GM19397 (cell line): ENCODE measurements at regions not wholly inside any gene's neighbourhood (a gene's known extent, or its start where the extent isn't known, plus 50 kb on each side); places are given as distances from the start of the nearest gene placed in this dataset.

ENCODE experiments used
- ATAC-seq: cut with Tn5 transposase; IDR thresholded peaks from one replicate; pipeline ENCODE4 v1.9.1; 2021; ENCODE audit warnings: mild to moderate bottlenecking, moderate library complexity; ENCODE audit not compliant: unreplicated experiment

DNA sequence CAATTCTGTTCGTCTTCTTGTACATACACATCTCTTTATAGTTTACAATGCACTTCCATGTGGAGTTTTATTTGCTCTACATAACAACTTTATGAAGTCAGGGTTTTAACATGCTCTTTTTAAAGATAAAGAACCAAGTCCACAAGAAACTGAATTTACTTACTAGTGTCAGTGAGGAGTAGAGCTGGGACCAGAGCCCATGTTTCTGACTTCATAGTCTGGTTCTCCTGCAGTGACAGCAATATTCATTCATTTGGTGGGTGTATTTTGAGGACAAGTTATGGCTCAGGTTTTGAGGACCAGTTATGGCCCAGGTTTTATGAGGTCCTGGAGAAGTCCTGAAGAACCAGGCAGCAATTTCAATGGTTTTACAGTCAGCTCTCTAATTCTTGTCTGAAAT is 481.9 kb upstream of the TNC start:
- ATAC-seq: no peak

DNA sequence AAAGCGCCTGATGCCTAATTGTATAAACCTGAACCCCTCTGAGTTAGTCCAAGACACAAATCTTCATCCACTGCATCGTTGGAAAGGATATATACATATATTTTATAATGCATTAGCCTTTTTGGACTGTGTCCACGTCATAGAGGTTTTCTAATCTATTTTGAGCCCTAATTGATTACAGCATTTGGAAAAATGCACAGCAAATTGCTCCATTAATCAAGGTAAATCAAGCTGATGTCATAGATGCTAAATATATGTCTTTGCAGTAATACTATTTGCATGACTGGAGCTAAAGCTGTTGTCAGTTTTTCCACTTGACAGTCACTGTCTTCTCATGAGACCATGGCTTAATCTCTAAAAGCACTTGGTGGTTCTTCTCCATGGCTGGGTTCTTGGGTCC is 483.5 kb upstream of the TNC start:
- ATAC-seq: no peak

DNA sequence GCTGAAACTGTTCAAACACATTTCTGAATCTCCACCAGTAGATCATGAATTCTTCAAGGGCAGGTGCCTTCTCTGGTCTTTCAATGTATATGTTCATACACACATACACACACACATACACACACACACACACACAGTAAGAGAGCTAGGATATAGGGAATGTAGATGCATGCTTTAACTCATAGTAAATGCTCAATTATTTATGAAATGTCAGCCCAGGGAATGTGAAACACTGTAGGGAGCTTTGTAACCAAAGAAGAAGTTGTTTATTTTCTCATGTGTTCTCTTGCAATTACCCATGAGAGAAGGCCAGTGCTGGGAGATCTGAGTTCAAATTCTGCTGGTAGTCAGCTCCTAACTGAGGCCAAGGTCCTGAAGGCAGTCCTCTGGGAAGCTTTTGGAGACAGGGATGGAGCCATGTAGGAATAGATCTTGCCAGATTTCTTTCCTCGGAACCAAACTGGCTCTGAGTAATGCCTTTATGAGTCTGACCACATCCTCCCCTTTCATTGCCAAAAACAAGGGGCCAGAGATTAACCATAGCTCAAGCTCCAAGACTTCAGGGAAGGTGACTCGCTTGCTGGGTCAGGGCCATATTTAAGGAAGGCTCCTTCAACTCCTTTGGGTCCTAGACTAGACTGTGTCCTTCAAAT is 487.0 kb upstream of the TNC start:
- no peak for ATAC-seq

DNA sequence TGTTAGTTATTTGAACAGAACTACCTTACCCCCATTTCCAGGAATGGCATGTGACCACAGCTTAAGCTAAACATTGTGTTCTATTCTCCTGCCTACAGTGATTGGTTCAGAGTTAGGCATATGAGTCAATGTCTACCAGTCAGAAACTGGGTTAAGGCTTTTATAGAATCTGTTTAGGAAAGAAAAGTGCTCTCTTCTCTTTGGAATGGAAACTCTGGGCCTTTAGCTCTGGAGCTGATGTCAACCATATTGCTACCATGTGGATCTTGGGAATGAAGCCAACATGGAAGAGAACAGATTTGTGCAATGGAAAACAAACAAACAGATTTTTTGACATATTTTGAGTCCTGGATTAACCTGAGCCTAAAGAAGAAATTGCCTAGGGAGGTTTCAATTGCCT is 488.9 kb upstream of the TNC start:
- ATAC-seq: no peak

DNA sequence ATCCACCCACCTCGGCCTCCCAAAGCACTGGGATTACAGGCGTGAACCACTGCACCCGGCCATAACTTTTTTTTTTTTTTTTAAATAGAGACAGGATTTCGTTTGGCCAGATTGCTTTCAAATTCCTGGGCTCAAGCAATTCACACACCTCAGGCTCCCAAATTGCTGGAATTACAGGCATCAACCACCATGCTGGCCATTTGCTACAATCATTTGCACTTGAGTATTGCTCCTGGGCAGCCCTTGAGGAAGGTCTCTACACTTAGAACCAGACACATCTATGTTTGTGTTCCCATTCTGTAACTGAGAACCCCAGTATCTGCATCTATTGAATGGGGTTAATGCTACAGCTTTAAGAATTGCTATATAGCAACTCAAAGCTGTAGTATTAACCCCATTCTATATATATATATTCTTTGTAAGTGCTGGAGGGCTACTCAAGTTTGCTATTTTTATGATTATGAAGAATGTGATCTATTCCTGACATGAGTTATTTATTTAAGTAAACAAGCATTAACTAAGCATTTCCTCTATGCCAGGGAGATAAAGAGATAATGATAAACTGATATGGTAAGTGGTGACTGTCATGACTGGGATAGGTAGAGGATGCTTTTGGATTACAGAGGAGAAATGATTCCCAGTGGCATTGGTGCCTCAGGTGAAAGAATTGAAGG is 496.5 kb upstream of the TNC start:
- ATAC-seq: no peak

DNA sequence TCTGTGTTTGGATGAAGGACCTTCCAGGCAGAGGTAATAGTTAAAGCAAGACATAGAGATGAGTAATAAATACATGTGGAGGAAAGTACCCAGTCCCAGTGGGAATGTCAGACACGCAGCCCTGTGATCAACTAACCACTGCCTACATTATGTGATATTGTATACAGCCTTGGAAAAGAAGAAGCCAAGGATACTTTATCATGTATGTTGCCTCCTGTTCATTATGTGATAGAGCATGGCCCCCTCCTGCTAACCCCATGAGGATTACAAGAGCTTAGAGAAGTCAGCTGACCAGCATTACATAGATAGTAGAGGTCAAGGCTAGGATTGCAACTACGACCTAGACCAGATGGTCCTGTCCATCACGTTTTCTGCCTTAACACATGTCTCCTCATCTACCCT is 497.0 kb upstream of the TNC start:
- ATAC-seq: no peak

DNA sequence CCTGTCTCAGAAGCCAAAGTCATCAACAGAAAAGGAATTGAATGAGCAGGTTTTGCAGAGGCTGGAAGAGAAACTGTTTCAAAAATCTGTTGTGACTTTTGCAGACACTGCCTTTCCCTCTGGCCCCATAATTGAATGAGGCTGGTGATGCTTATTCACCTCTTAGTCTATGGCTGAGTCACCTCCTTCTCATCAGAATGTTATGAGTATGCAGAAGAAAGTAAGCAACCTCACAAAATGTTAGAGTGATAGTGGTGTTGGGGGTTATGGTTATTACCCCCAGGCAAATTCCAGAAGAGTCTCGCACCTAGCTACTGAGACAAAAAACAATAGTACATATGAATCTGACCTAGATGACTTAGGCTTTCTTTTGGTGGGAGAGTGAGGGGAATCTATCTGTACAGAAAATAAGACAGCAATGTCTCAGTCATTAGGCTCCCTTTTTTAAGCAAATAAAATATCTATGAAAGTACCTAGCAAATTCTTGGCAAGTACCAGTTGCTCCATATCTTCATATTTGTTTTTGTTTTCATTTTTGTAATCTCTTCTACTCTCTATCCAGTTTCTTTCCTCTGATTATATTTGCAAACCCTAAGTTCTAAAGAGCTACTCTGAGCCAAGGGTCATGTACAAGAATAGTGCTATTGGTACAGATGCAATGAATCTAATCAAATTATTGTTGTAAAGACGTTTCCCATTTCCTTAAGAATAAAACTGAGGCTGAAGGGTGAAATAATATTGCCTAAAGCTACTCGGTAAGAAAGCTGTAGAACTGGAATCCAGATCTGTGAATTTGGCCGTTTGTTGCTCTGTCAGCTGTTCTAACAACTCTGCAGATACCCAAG is 498.1 kb upstream of the TNC start:
- no peak for ATAC-seq

DNA sequence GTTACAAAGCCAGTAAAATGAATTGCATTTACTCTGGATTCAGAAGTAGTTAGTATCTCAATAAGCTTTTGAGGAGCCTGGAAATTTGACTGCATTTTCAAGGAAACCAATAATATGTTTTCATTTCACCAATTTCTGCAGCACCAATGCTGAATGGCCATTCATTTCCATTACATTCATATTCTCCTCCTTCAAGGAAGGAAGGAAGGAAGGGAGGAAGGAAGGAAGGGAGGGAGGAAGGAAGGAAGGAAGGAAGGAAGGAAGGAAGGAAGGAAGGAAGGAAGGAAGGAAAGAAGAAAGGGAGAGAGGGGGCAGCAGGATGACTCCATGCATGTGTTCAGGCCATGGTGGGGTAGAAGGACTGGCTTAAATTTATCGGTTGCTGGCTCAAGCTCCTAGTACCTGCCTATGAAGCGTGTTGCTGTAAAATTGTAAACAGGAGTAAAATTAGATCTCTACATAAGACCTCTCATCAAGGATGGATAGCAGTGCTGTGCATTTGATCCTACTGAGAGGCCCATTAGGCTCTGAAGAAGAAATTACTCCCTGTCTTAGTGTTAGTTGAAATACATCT is 498.8 kb upstream of the TNC start:
- ATAC-seq: no peak

DNA sequence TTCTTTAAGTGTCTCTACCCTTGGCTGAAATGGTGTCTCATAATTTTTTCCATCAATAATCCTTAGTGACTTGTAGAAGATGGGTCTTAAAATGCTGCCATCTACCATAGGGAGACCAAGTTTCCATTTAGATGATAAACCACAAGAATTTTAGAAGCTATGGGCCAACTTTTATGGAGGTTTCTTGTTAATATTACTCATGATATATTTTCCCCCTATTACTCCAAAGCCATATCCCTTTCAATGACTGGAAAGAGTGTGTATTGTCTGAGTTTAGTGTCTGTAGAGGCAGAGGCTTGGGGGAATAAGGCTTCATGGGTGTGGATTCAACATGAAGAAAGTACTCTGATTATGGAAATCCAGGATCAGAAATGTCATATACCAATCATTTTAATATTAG is 507.3 kb upstream of the TNC start:
- ATAC-seq: no peak

DNA sequence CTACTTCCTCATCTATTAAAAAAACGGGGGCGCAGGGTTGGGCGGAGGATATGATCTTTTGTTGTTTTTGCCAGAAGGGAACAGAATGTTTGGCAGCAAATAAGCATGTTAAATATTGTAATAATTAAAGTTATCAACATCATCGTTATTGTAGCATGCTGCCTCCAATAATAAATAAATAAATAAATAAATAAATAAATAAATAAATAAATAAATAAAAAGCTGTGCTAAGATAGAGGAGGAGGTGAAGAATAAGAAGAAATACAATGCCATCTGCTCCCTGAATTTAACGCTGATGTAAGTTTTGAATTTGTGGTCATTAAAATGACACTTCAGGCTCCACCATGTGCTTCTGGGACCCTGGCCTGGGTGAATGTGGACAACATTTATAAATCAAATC is 508.0 kb upstream of the TNC start:
- no peak for ATAC-seq

DNA sequence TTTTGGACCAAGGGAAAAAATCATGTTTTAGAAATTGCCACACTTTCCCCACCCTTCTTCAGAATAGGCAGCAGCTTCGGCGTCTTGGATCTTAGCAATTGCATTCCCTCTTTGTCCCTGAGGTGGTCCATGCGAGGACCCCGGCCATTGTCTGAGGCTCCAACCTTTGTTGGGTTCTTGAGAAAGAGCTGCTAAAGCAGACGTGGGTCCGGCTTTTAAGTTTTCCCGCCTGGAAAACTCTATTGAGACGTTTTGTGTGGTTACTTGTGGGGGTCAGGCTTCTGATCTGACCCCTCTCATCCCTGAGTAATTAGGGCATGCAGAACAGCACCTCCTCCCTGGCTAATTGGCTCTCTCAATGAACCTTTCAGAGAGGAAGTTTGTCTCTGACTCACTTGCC is 509.6 kb upstream of the TNC start:
- ATAC-seq: no peak

DNA sequence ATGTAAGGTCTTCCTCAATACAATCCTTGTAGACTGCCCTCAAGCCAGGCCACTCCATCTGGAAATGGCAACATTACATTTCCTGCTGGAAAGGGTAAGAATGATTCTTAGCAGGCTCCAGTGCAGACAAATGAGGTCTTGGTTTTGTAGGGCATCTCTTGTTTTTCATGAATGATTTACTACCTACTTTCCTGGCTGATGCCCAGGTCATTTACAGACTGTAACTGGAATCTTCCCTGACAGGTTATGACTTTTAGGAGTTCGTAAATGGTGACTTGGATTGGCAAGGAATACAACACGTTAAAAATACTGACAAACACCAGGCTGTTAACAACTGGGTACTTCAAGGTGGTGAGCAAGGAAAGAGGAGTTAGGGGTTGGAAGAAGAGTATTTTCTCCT is 510.5 kb upstream of the TNC start:
- no peak for ATAC-seq

DNA sequence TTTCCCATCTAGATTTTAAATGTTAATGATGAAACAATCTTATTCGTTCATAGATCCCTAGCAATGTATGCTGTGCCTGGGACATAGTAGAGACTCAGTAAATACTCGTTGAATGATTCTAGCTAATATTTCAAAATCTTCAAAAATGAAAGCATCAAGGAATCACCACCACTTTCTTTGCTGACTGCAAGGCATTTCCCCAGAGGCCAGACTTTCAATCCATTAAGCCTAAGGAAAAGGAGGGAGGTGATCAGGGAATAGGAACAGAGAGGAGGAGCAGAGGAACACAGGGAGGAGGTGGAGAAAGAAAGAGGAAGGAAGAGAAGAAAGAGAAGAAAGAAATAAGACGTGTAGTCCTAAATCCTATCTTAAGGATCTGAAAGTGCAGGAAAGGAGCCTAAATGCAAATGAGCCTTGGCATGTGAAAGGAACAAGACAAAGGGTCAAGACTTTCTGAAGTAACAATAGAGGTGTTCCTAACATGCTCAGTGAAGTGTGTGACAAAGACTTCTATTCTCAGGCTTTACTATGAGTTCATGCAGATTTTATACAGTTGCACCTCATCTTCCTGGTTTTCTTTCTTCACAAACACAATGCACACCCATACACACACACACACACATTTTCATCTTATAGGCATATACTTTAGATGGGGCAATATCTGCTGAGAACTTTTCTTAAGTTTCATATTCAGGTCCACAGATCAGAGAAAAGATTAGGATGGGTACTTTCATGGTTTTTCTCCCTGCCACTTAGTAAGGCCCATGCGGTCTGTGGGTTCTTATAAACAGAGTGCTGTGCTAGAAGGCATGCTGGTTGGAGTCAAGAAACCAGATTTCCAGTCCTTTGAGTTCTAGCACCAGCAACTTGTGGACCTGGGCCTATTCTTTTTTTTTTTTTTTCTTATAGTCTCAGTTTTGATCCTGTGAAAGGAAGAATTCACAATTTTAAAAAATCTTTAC is 512.2 kb upstream of the TNC start:
- no peak for ATAC-seq

DNA sequence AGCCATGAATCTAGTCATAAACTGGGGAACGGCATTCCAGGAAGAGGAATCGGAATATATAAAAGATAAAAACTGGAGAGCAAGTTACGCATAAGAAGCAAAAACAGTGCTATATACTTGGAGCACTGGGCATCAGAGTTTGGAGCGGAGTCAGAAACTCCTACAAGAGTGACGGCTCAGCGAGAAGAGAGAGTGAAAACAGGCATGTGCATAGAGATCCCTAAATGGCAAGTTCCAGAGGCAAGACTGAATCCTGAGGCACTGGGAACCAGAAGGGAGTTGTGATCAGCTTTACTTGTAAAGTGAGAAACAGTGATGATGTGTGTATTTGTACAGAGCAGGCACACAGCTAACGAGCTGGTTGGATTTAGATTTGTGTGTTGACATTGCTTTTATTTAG is 514.4 kb upstream of the TNC start:
- no peak for ATAC-seq

DNA sequence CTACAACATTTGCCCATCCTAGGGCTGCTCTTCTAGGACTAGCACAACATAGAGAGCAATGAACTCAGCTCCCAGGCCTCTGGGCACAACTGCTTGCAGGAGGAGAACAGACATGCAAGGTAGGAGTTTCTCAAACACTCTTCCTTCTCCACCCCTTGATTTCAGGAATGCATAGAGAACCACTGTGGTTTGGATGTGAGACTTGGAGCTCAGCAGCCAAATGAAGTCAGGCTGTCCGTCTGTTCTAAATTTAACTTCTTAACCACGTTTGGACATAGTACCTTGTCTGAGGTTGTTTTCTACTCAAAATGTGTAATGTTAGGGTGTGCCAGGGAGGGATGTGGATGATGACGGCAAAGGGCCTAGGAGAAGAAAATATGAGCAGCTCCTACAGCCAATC is 515.1 kb upstream of the TNC start:
- no peak for ATAC-seq

DNA sequence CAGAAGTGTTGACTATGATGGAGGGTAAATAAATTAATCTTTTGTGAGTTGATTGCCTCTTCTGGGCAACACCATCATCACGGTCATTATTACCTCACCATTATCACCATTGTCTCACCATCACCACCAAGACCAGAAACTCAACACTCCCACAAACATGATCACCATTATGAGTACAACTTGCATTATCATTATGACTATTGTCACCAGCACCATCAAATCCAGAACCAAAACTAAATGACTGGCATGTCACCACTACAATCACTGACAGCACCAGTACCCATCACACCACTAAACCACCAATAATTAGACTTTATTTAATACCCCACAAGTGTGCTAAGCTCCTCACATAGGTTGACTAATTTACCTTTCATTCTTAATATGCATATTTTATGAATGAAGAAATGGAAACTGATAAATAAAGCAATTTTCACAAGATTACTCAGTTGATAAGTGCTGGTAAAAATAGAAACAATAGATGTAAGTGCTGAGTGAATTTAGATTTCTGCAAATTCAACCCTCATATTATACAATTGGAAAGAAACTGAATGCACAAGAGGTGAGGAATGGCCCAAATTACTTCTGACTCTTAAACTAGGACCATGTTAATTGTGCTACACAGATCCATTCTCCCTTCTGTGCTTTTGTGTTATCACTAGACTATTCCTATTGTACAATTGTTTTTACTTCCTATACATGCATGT is 517.8 kb upstream of the PAPPA start:
- ATAC-seq: no peak

DNA sequence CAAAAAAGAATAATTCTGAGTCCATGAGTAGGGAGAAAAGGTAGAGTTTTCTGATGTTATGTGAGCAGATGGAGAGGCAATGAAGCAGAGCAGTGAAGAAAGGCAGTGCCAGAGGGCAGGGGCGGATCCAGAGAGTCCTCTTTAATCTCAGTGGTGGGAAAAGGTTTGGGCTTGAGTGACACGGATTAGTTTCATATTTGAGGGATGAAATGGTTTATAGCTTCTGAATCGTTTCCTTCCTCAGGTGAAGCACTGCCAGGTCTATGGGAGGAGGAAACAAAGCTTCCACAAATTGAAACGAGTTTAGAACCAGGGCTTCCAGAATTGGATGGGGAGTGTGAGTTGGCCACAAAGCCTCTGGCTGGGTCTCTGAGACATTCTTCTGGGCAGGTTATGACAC is 517.0 kb upstream of the PAPPA start:
- no peak for ATAC-seq

DNA sequence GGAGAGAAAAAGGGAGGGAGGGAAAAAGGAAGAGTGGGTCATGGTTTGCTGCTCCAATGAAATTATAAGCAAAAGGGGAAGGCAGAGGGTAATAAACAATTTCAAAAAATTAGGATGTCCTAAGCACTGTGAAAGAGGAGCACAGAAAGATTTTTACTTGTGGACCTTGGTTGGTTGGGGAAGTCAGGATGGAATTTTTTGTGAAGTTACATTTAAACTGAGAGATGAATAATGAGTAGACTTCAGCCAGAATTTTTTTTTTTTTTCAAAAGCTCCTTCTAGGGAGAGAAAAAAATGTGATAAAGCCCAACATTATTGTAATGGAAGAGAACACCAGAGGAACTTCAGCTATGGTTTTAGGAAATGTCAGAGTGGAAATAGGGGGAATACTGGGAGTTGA is 515.9 kb upstream of the PAPPA start:
- ATAC-seq: no peak

DNA sequence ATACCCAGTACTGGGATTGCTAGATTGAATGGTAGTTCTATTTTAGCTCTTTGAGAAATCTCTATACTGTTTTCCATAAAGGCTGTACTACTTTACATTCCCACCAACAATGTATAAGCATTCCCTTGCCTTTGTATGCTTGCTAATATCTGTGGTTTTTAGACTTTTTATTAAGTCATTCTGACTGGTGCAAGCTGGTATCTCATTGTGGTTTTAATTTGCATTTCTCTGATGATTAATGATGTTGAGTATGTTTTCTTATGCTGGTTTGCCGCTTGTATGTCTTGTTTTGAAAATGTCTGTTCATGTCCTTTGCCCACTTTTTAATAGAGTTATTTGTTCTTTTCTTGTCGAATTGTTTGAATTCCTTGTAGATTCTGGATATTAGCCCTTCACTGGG is 512.7 kb upstream of the PAPPA start:
- ATAC-seq: no peak

DNA sequence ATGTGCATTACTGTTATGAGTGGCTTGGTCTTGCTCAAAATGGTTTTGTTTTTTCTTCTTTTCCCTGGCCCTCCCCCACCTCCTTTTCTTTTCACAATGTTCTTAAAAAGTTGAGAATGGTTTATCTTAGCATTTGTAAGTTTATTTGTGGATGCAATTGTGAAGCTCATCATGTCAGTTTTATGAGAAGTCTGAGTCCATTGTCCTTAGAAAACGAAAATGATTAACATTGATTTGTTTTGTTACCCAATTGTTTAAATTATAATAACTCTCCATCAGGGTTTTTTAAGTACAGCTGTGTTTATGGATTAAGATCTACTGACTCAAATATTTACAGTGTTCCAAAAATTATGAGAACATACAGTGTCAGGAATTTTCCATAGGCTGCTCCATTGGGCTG is 511.3 kb upstream of the PAPPA start:
- ATAC-seq: no peak
